Lower leg skin (tissue), 4 donors: ENCODE measurements at regions not wholly inside any gene's neighbourhood (a gene's known extent, or its start where the extent isn't known, plus 50 kb on each side); places are given as distances from the start of the nearest gene placed in this dataset.

ENCODE experiments used
- DNase-seq, 2 donors: peaks; one replicate each; pipeline ENCODE4 v3.0.0-alpha.2; 2019; ENCODE audit warnings: low spot score in 2 of 2
- H3K4me3 ChIP-seq: fragments of 200-600 bp; sonication (generic); 2 replicates; pipeline ENCODE4 v1.5.1; 2017; ENCODE audit warnings: mild to moderate bottlenecking, low read depth; ENCODE audit not compliant: poor library complexity, severe bottlenecking
- CTCF ChIP-seq, 3 donors: fragments of 450-650 bp; IDR thresholded peaks; one replicate each; pipeline ENCODE4 v1.5.1; 2016; ENCODE audit warnings: antibody characterized with exemption in 3 of 3, mild to moderate bottlenecking in 3 of 3, moderate library complexity in 2 of 3
- POLR2A ChIP-seq, 2 donors: fragments of 450-650 bp; IDR thresholded peaks; one replicate each; pipeline ENCODE4 v1.6.1; 2016 to 2017; ENCODE audit warnings: antibody characterized with exemption in 2 of 2, mild to moderate bottlenecking in 1 of 2, moderate library complexity in 1 of 2
- WGBS, 2 donors: methylation state at CpG; one replicate each; pipeline ENCODE4 v1.1.5; 2018; 5-methylcytosine and 5-hydroxymethylcytosine counted together
- intact Hi-C: fragments of 100-400 bp; cut with DNase I; formaldehyde crosslinking; loops from one replicate; pipeline ENCODE4 v1.15.0; 2023; ENCODE audit warnings: low total_unique reads

- H3K4me3 ChIP-seq: no peak overlapping the region
- WGBS, 2 donors: 91 to 93% methylated on average over 2 of the region's 2 CpGs
- intact Hi-C loops: no loop called here
- DNase-seq: no peak
- TF ChIP-seq POLR2A (IDR thresholded peaks at IDR 0.05) (no peak), CTCF (IDR thresholded peaks at IDR 0.05) (no peak)
These were observed 146.5 kb upstream of the DTNBP1 start for GRCh38 chr6:15809367-15809766.

- DNase-seq: no peak
- WGBS, 2 donors: 58 to 59% methylated on average over 13 of the region's 13 CpGs
- TF ChIP-seq CTCF (IDR thresholded peaks at IDR 0.05): no peak
- TF ChIP-seq POLR2A (IDR thresholded peaks at IDR 0.05): no peak
- intact Hi-C loops: no loop called here
- H3K4me3 ChIP-seq: no peak overlapping the region
These were observed 141.6 kb upstream of the DTNBP1 start for GRCh38 chr6:15804164-15805154.

GRCh38 chr6:15802466-15802865 is 139.6 kb upstream of the DTNBP1 start:
- 80 to 82% methylated on average over 5 of the region's 5 CpGs for WGBS, 2 donors
- DNase-seq: no peak
- no peak overlapping the region for H3K4me3 ChIP-seq
- intact Hi-C loops: no loop called here
- TF ChIP-seq POLR2A (IDR thresholded peaks at IDR 0.05) (no peak), CTCF (IDR thresholded peaks at IDR 0.05) (no peak)

- WGBS, 2 donors: 95 to 96% methylated on average over 7 of the region's 7 CpGs
- no peak for DNase-seq
- H3K4me3 ChIP-seq: no peak overlapping the region
- TF ChIP-seq CTCF (IDR thresholded peaks at IDR 0.05) (no peak), POLR2A (IDR thresholded peaks at IDR 0.05) (no peak)
- intact Hi-C loops: no loop called here
These were observed 139.1 kb upstream of the DTNBP1 start for GRCh38 chr6:15801912-15802311.

GRCh38 chr6:15800841-15801617 is 138.2 kb upstream of the DTNBP1 start:
- TF ChIP-seq CTCF (IDR thresholded peaks at IDR 0.05): no peak
- TF ChIP-seq POLR2A (IDR thresholded peaks at IDR 0.05): no peak
- H3K4me3 ChIP-seq: no peak overlapping the region
- 76 to 81% methylated on average over 11 of the region's 11 CpGs for WGBS, 2 donors
- intact Hi-C loops: no loop called here
- DNase-seq: no peak
